ENCODE measurements at regions not wholly inside any gene's neighbourhood (a gene's known extent, or its start where the extent isn't known, plus 50 kb on each side); places are given as distances from the start of the nearest gene placed in this dataset.

DNA sequence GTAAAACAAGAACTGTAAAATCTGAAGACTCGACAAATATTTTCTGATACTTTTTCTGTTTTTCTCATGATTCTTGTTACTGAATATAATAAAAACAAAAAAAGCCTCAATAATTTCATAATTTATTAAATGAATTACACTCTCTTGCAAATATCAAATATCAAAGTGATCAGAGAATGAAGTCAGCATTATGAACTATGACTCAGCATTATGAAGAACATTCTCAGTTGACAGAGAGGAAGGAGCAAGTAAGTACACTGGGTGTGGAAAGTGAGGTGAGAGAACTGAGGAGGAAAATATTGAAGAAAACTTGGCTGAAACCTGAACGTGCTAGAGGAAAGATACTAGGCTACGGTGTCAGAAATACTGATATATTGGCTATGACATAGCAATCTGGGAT lies 529.5 kb downstream of the KCNT2 start:
- H3K36me3 ChIP-seq (ENCODE audit: insufficient read depth, low read length), result no peaks in the 10 kb centered on the region
- no peaks in the 10 kb centered on the region for H4K20me1 ChIP-seq (ENCODE audit: insufficient read depth, low read depth, low read length)
- H2AFZ ChIP-seq (ENCODE audit: low read length), result no peak overlapping the region
- H3K4me3 ChIP-seq (ENCODE audit: low read length), result no peak overlapping the region
- H3K9me3 ChIP-seq (ENCODE audit: low read length), result peaks cover 10% of the 10 kb centered on the region
- H3K9me2 ChIP-seq (replicated peaks; ENCODE audit: insufficient read depth, low read length), result no peaks in the 10 kb centered on the region
- no peak overlapping the region for H3K4me2 ChIP-seq (ENCODE audit: low read depth, low read length, poor library complexity, severe bottlenecking)
- no peaks in the 10 kb centered on the region for H3K79me2 ChIP-seq (ENCODE audit: low read length)
- DNase-seq, result no peak
- H3K9ac ChIP-seq (ENCODE audit: low read length), result no peak overlapping the region
- H3K27ac ChIP-seq (ENCODE audit: low read length), result no peak overlapping the region
- H3K4me1 ChIP-seq (ENCODE audit: low read length), result no peaks in the 10 kb centered on the region
- no peaks in the 10 kb centered on the region for H3K27me3 ChIP-seq (ENCODE audit: low read length)

DNA sequence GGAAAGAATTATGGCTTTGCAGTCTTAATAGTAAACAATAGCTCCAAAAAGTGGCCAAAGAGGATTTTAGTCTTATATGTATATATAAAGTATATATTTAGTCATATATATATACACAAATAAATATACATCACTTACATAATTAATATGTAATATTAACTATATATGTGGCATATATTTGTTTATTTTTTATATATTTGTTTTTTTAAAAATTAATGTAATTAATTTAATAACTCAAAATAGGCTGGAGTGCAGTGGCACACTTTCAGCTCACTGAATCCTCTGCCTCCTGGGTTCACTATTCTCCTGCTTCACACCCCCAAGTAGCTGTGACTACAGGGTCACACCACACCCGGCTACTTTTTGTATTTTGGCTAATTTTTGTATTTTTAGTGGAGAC lies 532.6 kb downstream of the KCNT2 start:
- no peak overlapping the region for H2AFZ ChIP-seq (ENCODE audit: low read length)
- no peak overlapping the region for H3K4me3 ChIP-seq (ENCODE audit: low read length)
- no peaks in the 10 kb centered on the region for H3K9me2 ChIP-seq (replicated peaks; ENCODE audit: insufficient read depth, low read length)
- H3K36me3 ChIP-seq (ENCODE audit: insufficient read depth, low read length), result no peaks in the 10 kb centered on the region
- H3K79me2 ChIP-seq (ENCODE audit: low read length), result no peaks in the 10 kb centered on the region
- H4K20me1 ChIP-seq (ENCODE audit: insufficient read depth, low read depth, low read length), result no peaks in the 10 kb centered on the region
- no peak overlapping the region for H3K27ac ChIP-seq (ENCODE audit: low read length)
- H3K4me2 ChIP-seq (ENCODE audit: low read depth, low read length, poor library complexity, severe bottlenecking), result no peak overlapping the region
- DNase-seq, result no peak
- no peaks in the 10 kb centered on the region for H3K27me3 ChIP-seq (ENCODE audit: low read length)
- no peak overlapping the region for H3K9ac ChIP-seq (ENCODE audit: low read length)
- H3K4me1 ChIP-seq (ENCODE audit: low read length), result no peaks in the 10 kb centered on the region
- peaks cover 10% of the 10 kb centered on the region for H3K9me3 ChIP-seq (ENCODE audit: low read length)

DNA sequence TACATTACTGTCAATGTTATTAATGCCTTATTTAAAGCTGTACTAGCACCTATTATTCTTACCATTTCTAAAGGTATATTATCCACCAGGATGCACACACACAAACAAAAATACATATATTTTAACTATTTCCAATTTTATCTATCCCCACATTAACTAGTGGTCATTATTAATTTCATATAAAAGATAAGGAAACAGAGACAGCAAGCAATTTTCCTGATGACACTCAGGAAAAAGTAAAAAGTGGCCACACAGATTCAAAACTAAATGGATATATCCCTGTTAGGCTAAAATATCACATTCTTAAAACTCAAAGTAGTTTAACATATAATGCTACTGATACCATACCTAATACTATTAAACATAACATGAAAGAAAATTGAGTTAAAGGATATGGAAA lies 534.1 kb downstream of the KCNT2 start:
- Histone ChIP-seq H4K20me1 (ENCODE audit: insufficient read depth, low read depth, low read length) (no peaks in the 10 kb centered on the region), H3K36me3 (ENCODE audit: insufficient read depth, low read length) (no peaks in the 10 kb centered on the region), H3K4me2 (ENCODE audit: low read depth, low read length, poor library complexity, severe bottlenecking) (no peak overlapping the region), H3K4me1 (ENCODE audit: low read length) (no peaks in the 10 kb centered on the region), H3K4me3 (ENCODE audit: low read length) (no peak overlapping the region), H3K79me2 (ENCODE audit: low read length) (no peaks in the 10 kb centered on the region), H3K27ac (ENCODE audit: low read length) (no peak overlapping the region), H3K9me3 (ENCODE audit: low read length) (peaks cover 6% of the 10 kb centered on the region), H2AFZ (ENCODE audit: low read length) (no peak overlapping the region), H3K9ac (ENCODE audit: low read length) (no peak overlapping the region), H3K27me3 (ENCODE audit: low read length) (no peaks in the 10 kb centered on the region), H3K9me2 (replicated peaks; ENCODE audit: insufficient read depth, low read length) (no peaks in the 10 kb centered on the region)
- no peak for DNase-seq

DNA sequence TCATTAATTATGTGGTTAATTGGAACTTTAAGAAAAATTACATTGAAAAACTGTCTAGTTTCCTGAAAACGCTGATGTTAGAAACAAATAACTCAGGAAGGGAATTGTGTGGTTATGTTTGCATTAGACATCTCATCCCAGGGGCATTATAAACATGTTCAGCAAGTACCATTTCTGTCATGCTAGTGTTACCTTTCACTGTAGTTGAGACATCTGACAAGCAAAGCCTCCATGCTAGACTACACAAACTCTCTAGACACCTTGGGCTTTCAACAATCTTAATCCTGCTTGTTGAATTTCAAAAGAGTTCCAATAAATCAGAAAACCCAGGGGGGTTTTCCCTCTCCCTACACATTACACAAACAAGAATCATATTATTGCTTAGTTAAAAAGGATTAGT lies 536.8 kb downstream of the KCNT2 start:
- Histone ChIP-seq H3K9me3 (ENCODE audit: low read length) (peaks cover 3% of the 10 kb centered on the region), H3K4me1 (ENCODE audit: low read length) (no peaks in the 10 kb centered on the region), H3K36me3 (ENCODE audit: insufficient read depth, low read length) (no peaks in the 10 kb centered on the region), H4K20me1 (ENCODE audit: insufficient read depth, low read depth, low read length) (no peaks in the 10 kb centered on the region), H3K79me2 (ENCODE audit: low read length) (no peaks in the 10 kb centered on the region), H3K27me3 (ENCODE audit: low read length) (no peaks in the 10 kb centered on the region), H3K9ac (ENCODE audit: low read length) (no peak overlapping the region), H3K4me3 (ENCODE audit: low read length) (no peak overlapping the region), H3K4me2 (ENCODE audit: low read depth, low read length, poor library complexity, severe bottlenecking) (no peak overlapping the region), H3K27ac (ENCODE audit: low read length) (no peak overlapping the region), H3K9me2 (replicated peaks; ENCODE audit: insufficient read depth, low read length) (no peaks in the 10 kb centered on the region), H2AFZ (ENCODE audit: low read length) (no peak overlapping the region)
- no peak for DNase-seq

DNA sequence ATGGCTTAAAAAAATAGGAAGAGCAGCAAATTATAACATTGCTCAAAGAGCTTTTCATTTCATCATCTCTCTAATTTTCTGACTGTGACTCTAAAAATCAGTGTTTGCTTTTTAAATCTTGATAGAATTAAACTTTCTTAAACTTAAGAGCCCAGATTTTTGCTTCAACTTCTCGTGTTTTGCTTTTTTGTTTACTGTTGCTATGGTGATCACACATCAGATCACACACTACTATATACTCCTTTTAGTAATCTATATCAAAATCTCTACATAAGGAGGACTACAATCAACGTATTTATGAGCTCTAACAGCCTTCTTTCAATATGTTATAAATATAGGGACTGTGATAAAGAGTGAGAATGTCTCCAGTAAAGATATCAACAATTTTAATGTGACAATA lies 537.3 kb downstream of the KCNT2 start:
- Histone ChIP-seq H3K36me3 (ENCODE audit: insufficient read depth, low read length) (no peaks in the 10 kb centered on the region), H3K9me3 (ENCODE audit: low read length) (peaks cover 3% of the 10 kb centered on the region), H3K4me3 (ENCODE audit: low read length) (no peak overlapping the region), H3K4me2 (ENCODE audit: low read depth, low read length, poor library complexity, severe bottlenecking) (no peak overlapping the region), H3K9ac (ENCODE audit: low read length) (no peak overlapping the region), H3K9me2 (replicated peaks; ENCODE audit: insufficient read depth, low read length) (no peaks in the 10 kb centered on the region), H3K79me2 (ENCODE audit: low read length) (no peaks in the 10 kb centered on the region), H3K4me1 (ENCODE audit: low read length) (no peaks in the 10 kb centered on the region), H3K27ac (ENCODE audit: low read length) (no peak overlapping the region), H3K27me3 (ENCODE audit: low read length) (no peaks in the 10 kb centered on the region), H2AFZ (ENCODE audit: low read length) (no peak overlapping the region), H4K20me1 (ENCODE audit: insufficient read depth, low read depth, low read length) (no peaks in the 10 kb centered on the region)
- no peak for DNase-seq

DNA sequence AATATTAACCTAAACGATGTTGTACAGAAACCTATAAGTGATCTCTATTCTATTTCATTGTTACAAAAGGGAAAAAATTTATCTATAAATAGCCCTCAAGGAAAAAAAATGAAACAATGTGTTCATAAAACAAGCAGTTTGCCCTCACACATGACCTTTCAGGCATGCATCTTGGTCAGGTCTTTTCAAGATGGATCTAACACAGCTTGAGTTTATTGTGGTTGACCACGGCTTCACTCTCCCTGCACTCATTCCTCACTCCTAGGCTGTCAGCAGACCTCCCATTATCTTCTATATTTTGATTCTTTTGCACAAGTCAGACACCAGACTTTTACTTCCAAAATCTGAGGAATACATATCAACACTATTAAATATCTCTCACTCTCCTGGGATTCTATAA lies 544.3 kb downstream of the KCNT2 start:
- Histone ChIP-seq H3K36me3 (ENCODE audit: insufficient read depth, low read length) (no peaks in the 10 kb centered on the region), H2AFZ (ENCODE audit: low read length) (no peak overlapping the region), H3K79me2 (ENCODE audit: low read length) (no peaks in the 10 kb centered on the region), H3K27ac (ENCODE audit: low read length) (no peak overlapping the region), H4K20me1 (ENCODE audit: insufficient read depth, low read depth, low read length) (no peaks in the 10 kb centered on the region), H3K4me1 (ENCODE audit: low read length) (no peaks in the 10 kb centered on the region), H3K4me3 (ENCODE audit: low read length) (no peak overlapping the region), H3K4me2 (ENCODE audit: low read depth, low read length, poor library complexity, severe bottlenecking) (no peak overlapping the region), H3K27me3 (ENCODE audit: low read length) (no peaks in the 10 kb centered on the region), H3K9me2 (replicated peaks; ENCODE audit: insufficient read depth, low read length) (no peaks in the 10 kb centered on the region), H3K9me3 (ENCODE audit: low read length) (peaks cover 9% of the 10 kb centered on the region; the same call in 1 of the 2 replicates), H3K9ac (ENCODE audit: low read length) (no peak overlapping the region)
- no peak for DNase-seq

DNA sequence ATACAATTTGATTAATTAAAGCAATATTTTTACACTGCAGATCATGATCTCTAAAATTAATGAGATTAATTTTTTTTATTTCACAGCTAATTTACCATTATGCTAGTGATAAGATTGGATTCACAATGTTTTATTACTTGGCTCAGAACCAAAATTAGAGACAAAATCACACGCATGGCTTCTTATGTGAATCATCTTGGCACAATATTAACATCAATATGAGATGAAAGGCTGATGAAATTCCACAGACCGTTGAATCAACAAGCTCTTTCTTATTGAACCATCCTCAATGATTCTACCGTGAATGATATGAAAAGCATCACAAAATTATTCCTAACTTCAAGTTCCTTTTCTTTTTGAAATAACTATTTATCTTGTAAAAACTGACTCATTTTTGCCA lies 544.9 kb downstream of the KCNT2 start:
- Histone ChIP-seq H3K27ac (ENCODE audit: low read length) (no peak overlapping the region), H2AFZ (ENCODE audit: low read length) (no peak overlapping the region)
- no peak for DNase-seq

DNA sequence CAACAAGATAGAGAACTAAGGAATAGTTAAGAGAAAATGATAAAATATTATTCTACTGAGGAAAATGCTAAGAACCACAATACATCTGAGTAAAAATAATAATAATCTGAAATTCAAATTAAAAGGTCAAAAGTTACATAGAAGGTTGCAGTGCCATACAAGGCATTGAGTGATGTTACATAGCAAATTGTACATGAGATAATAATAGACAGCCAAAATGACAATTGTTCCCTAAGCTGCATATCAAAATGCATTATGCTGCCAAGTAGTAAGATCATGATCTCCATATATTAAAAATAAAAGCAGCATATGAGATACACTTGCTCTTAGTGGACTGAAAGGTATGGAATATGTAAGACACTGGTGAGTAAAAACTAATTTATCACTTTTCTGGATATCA lies 547.7 kb downstream of the KCNT2 start:
- Histone ChIP-seq H3K4me3 (ENCODE audit: low read length) (no peak overlapping the region), H3K9ac (ENCODE audit: low read length) (no peak overlapping the region), H3K27me3 (ENCODE audit: low read length) (no peaks in the 10 kb centered on the region), H3K79me2 (ENCODE audit: low read length) (no peaks in the 10 kb centered on the region), H3K9me2 (replicated peaks; ENCODE audit: insufficient read depth, low read length) (no peaks in the 10 kb centered on the region), H3K9me3 (ENCODE audit: low read length) (peaks cover 25% of the 10 kb centered on the region), H3K27ac (ENCODE audit: low read length) (no peak overlapping the region), H4K20me1 (ENCODE audit: insufficient read depth, low read depth, low read length) (no peaks in the 10 kb centered on the region), H2AFZ (ENCODE audit: low read length) (no peak overlapping the region), H3K36me3 (ENCODE audit: insufficient read depth, low read length) (no peaks in the 10 kb centered on the region), H3K4me1 (ENCODE audit: low read length) (no peaks in the 10 kb centered on the region), H3K4me2 (ENCODE audit: low read depth, low read length, poor library complexity, severe bottlenecking) (no peak overlapping the region)
- no peak for DNase-seq

More for the DNA sequence above, 544.9 kb downstream of the KCNT2 start:
- Histone ChIP-seq H4K20me1 (ENCODE audit: insufficient read depth, low read depth, low read length) (no peaks in the 10 kb centered on the region), H3K9me2 (replicated peaks; ENCODE audit: insufficient read depth, low read length) (no peaks in the 10 kb centered on the region), H3K9ac (ENCODE audit: low read length) (no peak overlapping the region), H3K36me3 (ENCODE audit: insufficient read depth, low read length) (no peaks in the 10 kb centered on the region), H3K4me3 (ENCODE audit: low read length) (no peak overlapping the region), H3K27me3 (ENCODE audit: low read length) (no peaks in the 10 kb centered on the region), H3K9me3 (ENCODE audit: low read length) (peaks cover 11% of the 10 kb centered on the region), H3K4me1 (ENCODE audit: low read length) (no peaks in the 10 kb centered on the region), H3K4me2 (ENCODE audit: low read depth, low read length, poor library complexity, severe bottlenecking) (no peak overlapping the region), H3K79me2 (ENCODE audit: low read length) (no peaks in the 10 kb centered on the region)

DNA sequence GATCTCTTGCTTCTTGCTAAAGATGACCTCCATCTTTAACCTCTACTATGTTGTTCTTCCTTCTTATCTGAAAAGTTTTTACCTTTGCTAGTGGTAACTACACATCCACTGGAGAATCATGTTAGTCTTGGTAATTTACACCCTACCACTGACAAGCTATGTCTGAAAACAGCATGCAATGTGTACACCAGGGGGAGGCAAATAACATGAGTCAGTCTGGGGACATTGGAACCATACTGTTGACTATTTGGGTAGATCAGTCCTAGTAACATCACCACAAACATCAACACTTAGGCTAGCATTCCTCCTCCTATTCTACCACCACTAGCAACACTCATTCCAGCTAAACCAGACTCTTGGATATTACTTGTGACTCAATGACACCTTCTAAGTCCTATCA lies 549.0 kb downstream of the KCNT2 start:
- Histone ChIP-seq H3K4me1 (ENCODE audit: low read length) (no peaks in the 10 kb centered on the region), H4K20me1 (ENCODE audit: insufficient read depth, low read depth, low read length) (no peaks in the 10 kb centered on the region), H2AFZ (ENCODE audit: low read length) (no peak overlapping the region), H3K79me2 (ENCODE audit: low read length) (no peaks in the 10 kb centered on the region), H3K4me3 (ENCODE audit: low read length) (no peak overlapping the region), H3K9me2 (replicated peaks; ENCODE audit: insufficient read depth, low read length) (no peaks in the 10 kb centered on the region), H3K27me3 (ENCODE audit: low read length) (no peaks in the 10 kb centered on the region), H3K9me3 (ENCODE audit: low read length) (peaks cover 30% of the 10 kb centered on the region), H3K36me3 (ENCODE audit: insufficient read depth, low read length) (no peaks in the 10 kb centered on the region), H3K4me2 (ENCODE audit: low read depth, low read length, poor library complexity, severe bottlenecking) (no peak overlapping the region), H3K27ac (ENCODE audit: low read length) (no peak overlapping the region), H3K9ac (ENCODE audit: low read length) (no peak overlapping the region)
- no peak for DNase-seq

Measured in Karpas-422 (cell line).